ENCODE measurements at regions not wholly inside any gene's neighbourhood (a gene's known extent, or its start where the extent isn't known, plus 50 kb on each side); places are given as distances from the start of the nearest gene placed in this dataset.

GRCh38 chr9:87236546-87236945 lies 261.1 kb upstream of the DAPK1 start:
- DNase-seq (ENCODE audit: low spot score) (no peak), FAIRE-seq (no peak)

GRCh38 chr9:87237336-87237735 lies 260.3 kb upstream of the DAPK1 start:
- no peak for FAIRE-seq
- DNase-seq (ENCODE audit: low spot score): no peak

- no peak for DNase-seq (ENCODE audit: low spot score)
- FAIRE-seq: no peak
Observed at GRCh38 chr9:87238545-87238944, 259.1 kb upstream of the DAPK1 start.

- no peak for DNase-seq (ENCODE audit: low spot score)
Observed at GRCh38 chr9:87239312-87239711, 258.4 kb upstream of the DAPK1 start.

GRCh38 chr9:87243602-87244001 lies 254.1 kb upstream of the DAPK1 start:
- DNase-seq (ENCODE audit: low spot score): no peak
- no peak for FAIRE-seq

More at GRCh38 chr9:87239312-87239711, 258.4 kb upstream of the DAPK1 start:
- FAIRE-seq: no peak

- DNase-seq (ENCODE audit: low spot score): no peak
- FAIRE-seq: no peak
Observed at GRCh38 chr9:87245271-87245670, 252.4 kb upstream of the DAPK1 start.

GRCh38 chr9:87247097-87247496 lies 250.6 kb upstream of the DAPK1 start:
- no peak for DNase-seq (ENCODE audit: low spot score)
- no peak for FAIRE-seq

GRCh38 chr9:87249029-87249428 lies 248.6 kb upstream of the DAPK1 start:
- DNase-seq (ENCODE audit: low spot score) (no peak), FAIRE-seq (no peak)

GRCh38 chr9:87250205-87250604 lies 247.5 kb upstream of the DAPK1 start:
- DNase-seq (ENCODE audit: low spot score) (no peak), FAIRE-seq (no peak)

- DNase-seq (ENCODE audit: low spot score) (no peak), FAIRE-seq (no peak)
Observed at GRCh38 chr9:87255431-87256155, 242.1 kb upstream of the DAPK1 start.

GRCh38 chr9:87256973-87257372 lies 240.7 kb upstream of the DAPK1 start:
- FAIRE-seq: no peak
- DNase-seq (ENCODE audit: low spot score): peak; percentile 42

GRCh38 chr9:87259543-87260518 lies 237.8 kb upstream of the DAPK1 start:
- no peak for DNase-seq (ENCODE audit: low spot score)
- no peak for FAIRE-seq

- FAIRE-seq (no peak), DNase-seq (ENCODE audit: low spot score) (no peak)
Observed at GRCh38 chr9:87263291-87263690, 234.4 kb upstream of the DAPK1 start.

- DNase-seq (ENCODE audit: low spot score) (no peak), FAIRE-seq (no peak)
Observed at GRCh38 chr9:87266697-87267096, 231.0 kb upstream of the DAPK1 start.

GRCh38 chr9:87267251-87268070 lies 230.2 kb upstream of the DAPK1 start:
- no peak for FAIRE-seq
- no peak for DNase-seq (ENCODE audit: low spot score)

GRCh38 chr9:87269296-87270176 lies 228.1 kb upstream of the DAPK1 start:
- no peak for FAIRE-seq
- no peak for DNase-seq (ENCODE audit: low spot score)

- peak; percentile 29 for DNase-seq (ENCODE audit: low spot score)
- peak; percentile 83 for FAIRE-seq
Observed at GRCh38 chr9:87270221-87270847, 227.3 kb upstream of the DAPK1 start.

GRCh38 chr9:87270848-87271234 lies 226.8 kb upstream of the DAPK1 start:
- DNase-seq (ENCODE audit: low spot score): no peak
- peak; percentile 55 for FAIRE-seq

- no peak for FAIRE-seq
- DNase-seq (ENCODE audit: low spot score): no peak
Observed at GRCh38 chr9:87271696-87272477, 225.8 kb upstream of the DAPK1 start.
